ENCODE measurements at regions not wholly inside any gene's neighbourhood (a gene's known extent, or its start where the extent isn't known, plus 50 kb on each side); places are given as distances from the start of the nearest gene placed in this dataset.

GRCh38 chr13:63323441-63323840 is 1907.8 kb upstream of the PCDH20 start:
- Histone ChIP-seq H3K4me3 (ENCODE audit: low read length) (no peak overlapping the region), H3K79me2 (ENCODE audit: control insufficient read depth, low read length) (no peaks in the 10 kb centered on the region), H4K20me1 (ENCODE audit: control insufficient read depth, insufficient read depth, low read depth, low read length) (no peaks in the 10 kb centered on the region), H3K9me2 (replicated peaks; ENCODE audit: control insufficient read depth, low read length) (no peaks in the 10 kb centered on the region), H3K4me1 (ENCODE audit: control insufficient read depth, low read length) (no peaks in the 10 kb centered on the region), H3K4me2 (ENCODE audit: low read length) (no peak overlapping the region), H3K9me3 (ENCODE audit: control insufficient read depth, insufficient read depth, low read length) (no peaks in the 10 kb centered on the region), H3K27me3 (ENCODE audit: control insufficient read depth, low read length) (no peaks in the 10 kb centered on the region), H3F3A (ENCODE audit: control insufficient read depth, insufficient read depth) (no peaks in the 10 kb centered on the region), H3K27ac (ENCODE audit: low read depth, low read length) (no peak overlapping the region), H3K36me3 (ENCODE audit: control insufficient read depth, low read length) (no peaks in the 10 kb centered on the region)
- TF ChIP-seq CTCF (IDR thresholded peaks at IDR 0.05; ENCODE audit: low read depth, low read length, poor library complexity, severe bottlenecking) (no peak), EZH2phosphoT487 (IDR thresholded peaks at IDR 0.05; ENCODE audit: borderline replicate concordance, low read length) (no peak)

DNA sequence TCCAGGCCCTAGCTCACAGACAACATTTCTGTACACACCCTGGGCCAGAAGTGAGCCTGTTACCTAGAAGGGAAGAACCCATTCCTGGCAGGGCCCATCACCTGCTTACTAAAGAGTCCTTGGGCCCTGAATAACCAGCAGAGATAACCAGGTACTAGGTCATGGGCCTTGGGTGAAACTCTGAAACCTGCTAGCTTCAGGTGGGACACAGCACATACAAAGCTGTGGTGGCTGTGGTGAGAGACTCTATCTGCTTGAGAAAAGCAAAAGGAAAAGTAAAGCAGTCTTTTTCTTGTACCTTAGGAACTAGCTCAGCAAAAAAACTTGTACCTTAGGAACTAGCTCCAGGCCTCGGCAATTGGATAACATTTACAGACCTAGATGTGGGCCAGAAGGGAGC is 1895.9 kb upstream of the PCDH20 start:
- no peak overlapping the region for H3K4me3 ChIP-seq (ENCODE audit: low read length)
- H3K27me3 ChIP-seq (ENCODE audit: control insufficient read depth, low read length), result no peaks in the 10 kb centered on the region
- H3K4me2 ChIP-seq (ENCODE audit: low read length), result no peak overlapping the region
- H3K79me2 ChIP-seq (ENCODE audit: control insufficient read depth, low read length), result no peaks in the 10 kb centered on the region
- no peaks in the 10 kb centered on the region for H3K9me2 ChIP-seq (replicated peaks; ENCODE audit: control insufficient read depth, low read length)
- TF ChIP-seq CTCF (IDR thresholded peaks at IDR 0.05; ENCODE audit: low read depth, low read length, poor library complexity, severe bottlenecking) (no peak), EZH2phosphoT487 (IDR thresholded peaks at IDR 0.05; ENCODE audit: borderline replicate concordance, low read length) (no peak)
- H3K4me1 ChIP-seq (ENCODE audit: control insufficient read depth, low read length), result peaks cover 6% of the 10 kb centered on the region
- H3F3A ChIP-seq (ENCODE audit: control insufficient read depth, insufficient read depth), result no peaks in the 10 kb centered on the region
- H3K36me3 ChIP-seq (ENCODE audit: control insufficient read depth, low read length), result no peaks in the 10 kb centered on the region
- H4K20me1 ChIP-seq (ENCODE audit: control insufficient read depth, insufficient read depth, low read depth, low read length), result no peaks in the 10 kb centered on the region
- H3K9me3 ChIP-seq (ENCODE audit: control insufficient read depth, insufficient read depth, low read length), result 0 out of 2 replicates have a peak, but pooled peaks cover 3% of the 10 kb centered on the region
- H3K27ac ChIP-seq (ENCODE audit: low read depth, low read length), result no peak overlapping the region

DNA sequence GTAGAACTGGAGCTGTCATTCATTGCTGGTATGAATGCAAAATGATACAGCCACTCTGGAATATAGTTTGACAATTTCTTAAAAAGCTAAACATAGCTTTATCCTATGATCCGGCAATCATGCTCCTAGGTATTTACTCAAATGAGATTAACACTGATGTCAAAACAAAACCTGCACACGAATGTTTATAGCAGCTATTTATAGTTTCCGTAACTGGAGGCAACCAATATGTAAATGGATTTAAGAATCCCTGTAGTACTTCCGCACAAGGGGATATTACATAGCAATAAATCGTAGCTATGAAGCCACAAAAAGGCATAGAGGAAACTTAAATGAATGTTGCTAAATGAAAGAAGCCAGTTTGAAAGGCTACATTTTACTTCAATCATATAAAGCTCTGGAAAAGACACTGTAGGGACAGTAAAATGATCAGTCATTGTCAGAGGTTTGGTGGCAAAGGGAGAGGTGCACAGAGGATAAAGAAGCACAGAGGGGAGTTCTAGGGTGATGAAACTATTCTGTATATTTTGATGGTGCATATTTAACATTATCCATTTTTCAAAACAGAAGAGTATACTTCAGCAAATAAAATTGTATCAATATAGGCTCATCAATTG is 1893.0 kb upstream of the PCDH20 start:
- H3K27ac ChIP-seq (ENCODE audit: low read depth, low read length), result no peak overlapping the region
- no peak overlapping the region for H3K4me2 ChIP-seq (ENCODE audit: low read length)
- H3K4me1 ChIP-seq (ENCODE audit: control insufficient read depth, low read length), result peaks cover 6% of the 10 kb centered on the region
- no peaks in the 10 kb centered on the region for H4K20me1 ChIP-seq (ENCODE audit: control insufficient read depth, insufficient read depth, low read depth, low read length)
- TF ChIP-seq CTCF (IDR thresholded peaks at IDR 0.05; ENCODE audit: low read depth, low read length, poor library complexity, severe bottlenecking) (no peak), EZH2phosphoT487 (IDR thresholded peaks at IDR 0.05; ENCODE audit: borderline replicate concordance, low read length) (no peak)
- peaks cover 5% of the 10 kb centered on the region; the same call in 1 of the 2 replicates for H3K9me3 ChIP-seq (ENCODE audit: control insufficient read depth, insufficient read depth, low read length)
- H3F3A ChIP-seq (ENCODE audit: control insufficient read depth, insufficient read depth), result no peaks in the 10 kb centered on the region
- no peaks in the 10 kb centered on the region for H3K79me2 ChIP-seq (ENCODE audit: control insufficient read depth, low read length)
- H3K27me3 ChIP-seq (ENCODE audit: control insufficient read depth, low read length), result no peaks in the 10 kb centered on the region
- H3K36me3 ChIP-seq (ENCODE audit: control insufficient read depth, low read length), result no peaks in the 10 kb centered on the region
- H3K9me2 ChIP-seq (replicated peaks; ENCODE audit: control insufficient read depth, low read length), result no peaks in the 10 kb centered on the region
- H3K4me3 ChIP-seq (ENCODE audit: low read length), result no peak overlapping the region
